HG02798 (cell line): ENCODE measurements at regions not wholly inside any gene's neighbourhood (a gene's known extent, or its start where the extent isn't known, plus 50 kb on each side); places are given as distances from the start of the nearest gene placed in this dataset.

ENCODE experiments used
- ATAC-seq: cut with Tn5 transposase; IDR thresholded peaks from one replicate; pipeline ENCODE4 v1.9.1; 2021; ENCODE audit warnings: mild to moderate bottlenecking; ENCODE audit not compliant: unreplicated experiment, poor library complexity

GRCh38 chr6:6376845-6377244, 56.4 kb upstream of the F13A1 start:
- ATAC-seq = no peak

GRCh38 chr6:6377621-6378020, 57.2 kb upstream of the F13A1 start:
- ATAC-seq = no peak

DNA sequence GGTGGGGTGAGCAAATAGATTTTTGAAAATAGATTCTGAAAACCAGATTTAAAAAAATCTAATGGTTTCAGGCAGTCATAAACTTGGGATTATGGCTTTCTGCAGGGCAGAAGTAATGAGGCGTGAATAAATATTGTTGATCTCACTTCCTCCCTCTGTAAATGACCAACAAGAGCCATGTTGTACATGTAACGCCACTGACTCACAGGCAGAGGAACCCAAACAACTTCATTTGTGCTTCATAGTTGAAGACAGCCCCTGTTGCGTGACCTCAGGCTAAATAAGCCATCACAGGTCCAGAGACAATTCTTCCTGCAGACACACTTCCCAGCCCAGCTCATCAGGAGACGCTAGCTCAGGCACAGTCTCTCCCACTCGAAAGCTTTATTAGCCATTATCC, 59.1 kb upstream of the F13A1 start:
- no peak for ATAC-seq

DNA sequence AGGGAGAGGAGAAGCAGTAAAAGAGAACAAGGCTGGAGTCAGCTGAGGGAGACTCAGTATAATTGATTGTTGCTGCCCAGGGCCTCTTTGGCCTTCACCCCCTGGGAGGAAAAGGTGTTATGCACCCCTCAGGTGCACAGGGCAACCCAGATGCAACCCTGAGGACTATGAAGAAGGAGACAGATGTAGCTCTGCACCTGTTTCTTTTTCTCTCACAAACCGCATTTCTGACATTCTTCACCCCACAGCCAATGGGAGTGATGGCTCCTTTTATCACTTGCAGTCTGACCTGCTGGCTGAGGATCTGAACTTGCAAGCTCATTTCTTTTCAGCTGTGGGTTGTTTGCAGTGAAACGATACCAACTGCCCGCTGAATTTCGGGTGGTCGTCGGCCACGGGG, 64.1 kb upstream of the F13A1 start:
- no peak for ATAC-seq

DNA sequence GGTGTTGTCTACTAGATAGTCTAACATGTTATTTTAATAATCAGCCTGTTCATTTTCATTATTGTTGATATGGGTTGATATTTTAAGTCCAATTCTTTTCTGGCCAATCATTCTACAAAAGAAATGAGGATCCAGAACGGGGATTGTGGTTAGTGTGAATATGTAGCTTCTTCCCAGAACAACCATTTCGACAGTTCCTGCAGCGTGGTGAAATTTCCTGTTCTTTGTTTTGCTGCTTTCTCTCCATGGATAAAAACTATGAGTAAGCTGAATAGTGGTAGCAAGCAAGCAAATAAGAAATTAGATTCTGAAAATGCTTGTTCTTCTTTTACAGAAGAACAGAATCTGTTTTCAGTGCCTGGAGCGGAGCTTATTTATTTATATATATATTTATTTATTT, 65.5 kb upstream of the F13A1 start:
- no peak for ATAC-seq

- ATAC-seq = peak; percentile 74
These were observed 70.6 kb upstream of the F13A1 start for GRCh38 chr6:6390849-6391602.

DNA sequence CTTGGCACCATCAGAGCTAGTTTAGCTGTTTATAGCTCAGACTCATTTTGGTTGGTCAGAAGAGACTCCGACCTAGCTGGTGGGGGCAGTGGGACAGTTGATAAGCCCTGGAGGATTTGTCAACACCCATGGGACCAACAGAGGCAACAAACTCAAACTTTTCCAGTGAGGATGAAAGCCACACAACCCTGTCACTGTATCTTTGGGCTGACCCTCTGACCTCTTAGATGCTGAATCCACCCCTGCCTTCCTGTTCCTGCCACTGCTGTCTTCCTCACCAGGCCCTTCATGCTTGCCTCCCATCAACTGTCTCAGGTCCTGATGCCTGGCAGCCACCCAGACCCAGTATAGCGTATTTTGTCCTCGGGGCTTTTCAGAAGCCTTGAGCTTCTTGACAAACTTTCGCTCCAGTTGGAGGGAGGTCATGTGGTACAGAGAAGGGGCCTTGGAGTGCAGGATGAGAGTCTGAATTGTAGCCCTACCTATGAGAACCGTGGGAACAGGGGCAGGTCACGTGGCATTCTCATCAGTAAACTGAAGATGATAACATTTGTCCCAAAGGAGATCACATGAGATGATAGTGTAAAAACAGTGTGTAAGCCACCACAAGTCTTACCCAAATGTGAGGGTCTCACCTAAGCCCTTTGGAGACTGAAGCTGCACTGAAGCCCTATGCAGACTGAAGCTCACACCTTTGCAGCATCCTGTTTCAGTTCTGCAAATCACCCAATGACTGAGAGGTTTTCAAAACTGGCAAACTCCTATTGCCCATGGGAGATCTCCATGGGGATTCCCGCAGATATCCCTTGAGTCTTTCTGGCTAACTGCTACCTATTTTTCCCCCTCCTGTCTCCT, 72.0 kb upstream of the F13A1 start:
- peak; percentile 70 for ATAC-seq

DNA sequence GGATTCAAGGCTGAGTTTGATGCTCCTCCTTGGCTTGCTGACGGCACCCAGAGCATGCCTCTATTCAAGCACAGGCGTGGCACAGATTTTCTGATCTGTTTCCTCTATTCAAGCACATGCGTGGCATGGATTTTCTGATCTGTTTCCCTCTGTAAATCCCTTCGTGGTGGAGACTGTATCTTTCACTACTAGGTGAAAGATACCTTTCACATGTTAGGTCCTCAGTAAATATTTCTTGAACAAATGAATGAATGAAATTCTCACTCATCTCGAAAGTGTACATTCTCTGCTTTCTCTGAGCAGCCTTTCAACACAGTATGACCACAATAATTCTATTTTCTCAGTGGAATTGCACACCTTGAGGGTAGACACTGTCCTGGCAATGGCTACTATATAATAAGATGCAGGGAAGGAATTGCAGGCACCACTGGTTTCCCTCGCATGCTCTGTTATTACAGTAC, 72.6 kb upstream of the F13A1 start:
- peak; percentile 12 for ATAC-seq

- ATAC-seq = no peak
These were observed 75.2 kb upstream of the F13A1 start for GRCh38 chr6:6395581-6396197.

DNA sequence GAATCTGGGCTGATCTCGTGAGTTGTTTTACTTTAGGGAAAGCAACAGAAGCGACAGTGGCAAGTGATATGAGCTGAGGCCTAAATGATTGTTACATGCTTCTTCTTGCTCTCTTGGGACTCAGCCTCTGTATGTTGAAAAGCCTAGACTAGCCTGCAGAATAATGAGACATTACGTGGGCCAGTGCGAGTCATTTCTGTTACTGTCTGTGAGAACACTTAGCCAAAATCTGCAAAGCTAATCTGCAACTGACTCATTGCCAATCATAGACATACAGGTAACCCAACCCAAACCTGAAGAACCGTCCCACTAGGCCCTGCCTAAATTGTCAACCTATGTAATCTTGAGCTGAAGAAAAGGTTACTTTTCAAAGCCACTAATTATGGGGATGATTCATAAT, 77.4 kb upstream of the F13A1 start:
- no peak for ATAC-seq

GRCh38 chr6:6399568-6399967, 79.1 kb upstream of the F13A1 start:
- no peak for ATAC-seq

DNA sequence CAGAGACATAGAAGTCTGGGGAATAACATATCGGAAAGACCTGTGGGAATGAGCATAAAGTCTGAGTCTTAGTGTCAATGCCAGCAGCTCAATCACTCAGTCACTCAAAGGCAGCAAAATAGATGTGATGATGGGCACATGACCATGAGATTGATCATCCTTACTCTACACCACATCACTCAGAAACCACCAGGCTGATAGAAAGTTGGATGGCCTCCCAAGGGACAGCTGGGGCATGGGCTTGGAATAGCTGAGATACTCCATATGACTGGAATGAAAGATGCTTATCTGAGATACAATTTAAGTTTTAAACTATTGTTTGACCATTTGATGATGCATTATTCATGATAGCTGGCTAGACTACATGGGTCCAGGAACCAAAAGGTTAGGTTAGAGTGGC, 80.9 kb upstream of the F13A1 start:
- no peak for ATAC-seq

- ATAC-seq = no peak
These were observed 81.5 kb upstream of the F13A1 start for GRCh38 chr6:6402006-6402405.

- no peak for ATAC-seq
These were observed 82.1 kb upstream of the F13A1 start for GRCh38 chr6:6402591-6402990.

GRCh38 chr6:6405031-6405430, 84.6 kb upstream of the F13A1 start:
- ATAC-seq = no peak

DNA sequence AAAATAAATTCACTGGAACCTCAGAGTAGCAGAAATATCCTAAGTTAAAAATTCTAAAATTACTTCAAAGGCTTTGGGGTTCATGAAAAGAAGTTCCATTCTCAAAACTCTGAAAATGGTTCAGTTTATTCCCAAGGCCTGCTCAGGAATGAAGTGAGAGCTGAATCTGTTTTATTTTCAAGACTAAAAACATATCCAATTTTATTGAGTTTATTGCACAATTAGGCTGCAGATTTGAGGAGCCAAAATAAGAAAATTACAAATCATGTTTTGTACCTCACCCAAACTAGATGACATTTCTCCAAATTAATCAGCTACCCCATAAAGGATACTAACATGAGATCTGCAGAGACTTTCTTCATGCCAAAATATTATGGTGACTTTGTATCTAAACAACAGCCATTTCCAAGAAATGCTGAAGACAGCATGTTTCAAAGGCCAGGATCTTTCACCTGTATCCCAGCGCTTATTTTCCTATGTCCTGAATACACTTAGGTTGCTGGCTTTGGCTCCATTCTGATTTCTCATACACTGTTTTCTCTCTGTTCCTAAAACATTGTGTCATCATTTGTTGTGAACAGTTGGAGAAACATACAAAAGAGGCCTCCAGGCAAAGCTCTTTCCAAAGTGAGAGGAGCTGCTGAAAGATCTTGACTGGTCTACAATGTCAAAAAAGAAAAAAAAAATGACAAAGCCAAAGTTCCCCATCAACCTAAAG, 85.7 kb upstream of the F13A1 start:
- no peak for ATAC-seq

DNA sequence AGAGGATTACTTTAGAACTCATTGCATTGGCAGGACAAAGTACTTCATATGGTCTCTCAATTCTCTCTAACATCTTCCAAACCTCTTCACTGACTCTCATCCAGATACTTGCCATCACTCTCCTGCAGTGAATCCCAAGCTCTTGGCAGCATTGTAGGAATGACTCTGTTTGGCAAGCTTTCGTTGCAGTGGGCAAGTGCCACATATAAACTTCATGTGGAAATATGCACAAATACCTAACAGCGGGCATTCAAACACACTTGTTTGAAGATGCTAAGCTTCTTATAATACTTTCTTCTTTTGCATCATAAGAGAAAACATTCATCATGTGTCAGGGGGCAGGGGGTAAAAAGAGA, 86.2 kb upstream of the F13A1 start:
- ATAC-seq = no peak

DNA sequence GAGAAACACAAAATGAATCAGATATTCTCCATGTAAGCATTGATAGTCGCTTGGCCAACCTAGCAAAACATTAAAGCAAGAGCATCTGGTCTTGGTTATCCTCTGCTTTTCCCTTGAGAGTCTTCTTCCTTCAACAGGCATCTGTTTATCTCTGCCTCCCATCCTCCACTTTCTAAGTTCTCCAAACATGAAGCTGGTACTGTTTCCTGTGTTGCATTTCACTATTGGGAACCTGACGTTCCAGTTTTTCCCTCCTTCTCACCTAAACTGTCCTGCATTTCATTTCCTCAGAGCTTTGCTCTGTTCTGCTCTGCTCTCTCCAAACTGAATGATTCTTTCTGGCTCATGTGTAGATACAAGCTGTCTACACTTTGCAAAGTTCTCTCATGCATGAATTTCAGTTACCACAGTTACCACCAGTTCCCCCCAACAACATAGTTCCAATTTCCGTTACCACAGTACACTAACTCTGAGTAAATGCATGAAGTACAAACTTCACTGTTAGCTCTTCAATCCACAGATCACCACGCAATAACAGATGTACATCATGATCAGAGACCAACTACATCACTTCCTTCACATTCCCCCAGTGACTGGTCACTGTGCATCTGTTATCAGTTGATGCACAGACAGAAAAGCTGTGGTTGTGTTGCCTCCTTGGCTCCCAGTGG, 86.7 kb upstream of the F13A1 start:
- ATAC-seq = peak; percentile 96

GRCh38 chr6:6409397-6410030, 89.1 kb upstream of the F13A1 start:
- ATAC-seq = no peak

GRCh38 chr6:6411115-6411514, 90.7 kb upstream of the F13A1 start:
- no peak for ATAC-seq
